GM20431 (cell line): ENCODE measurements at regions not wholly inside any gene's neighbourhood (a gene's known extent, or its start where the extent isn't known, plus 50 kb on each side); places are given as distances from the start of the nearest gene placed in this dataset.
"Not testable (repeated sequence)": the region's sequence is repeated elsewhere in the genome, so short reads cannot be mapped to it uniquely, and the experiment has no call there.

Experiments used
- in situ Hi-C: fragments of 300-500 bp; cut with MseI, MboI; formaldehyde crosslinking; loops from one replicate; pipeline ENCODE4 v1.15.0; 2020; ENCODE audit warnings: low sequenced_read_pairs; ENCODE audit not compliant: unreplicated experiment

DNA sequence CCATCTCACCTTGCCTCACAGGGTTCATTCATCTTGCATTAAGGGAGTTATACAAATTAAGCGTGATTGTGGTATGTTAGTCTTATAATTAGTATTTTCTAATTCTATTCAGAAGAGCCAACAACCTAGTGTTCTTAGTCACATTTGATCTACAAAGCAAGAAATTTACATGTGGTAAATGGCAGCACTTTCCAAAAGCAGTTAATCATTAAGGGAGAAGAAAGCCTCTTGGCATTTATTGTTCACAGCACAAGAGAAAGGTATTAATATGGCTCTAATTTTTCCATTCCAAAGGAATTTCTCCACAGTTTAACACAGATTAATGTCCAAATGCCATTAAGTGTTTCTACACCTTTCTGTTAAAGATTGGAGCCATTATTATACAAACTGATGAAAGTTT lies 1077.1 kb downstream of the ZPLD1 start:
- in situ Hi-C loops = no loop called here

DNA sequence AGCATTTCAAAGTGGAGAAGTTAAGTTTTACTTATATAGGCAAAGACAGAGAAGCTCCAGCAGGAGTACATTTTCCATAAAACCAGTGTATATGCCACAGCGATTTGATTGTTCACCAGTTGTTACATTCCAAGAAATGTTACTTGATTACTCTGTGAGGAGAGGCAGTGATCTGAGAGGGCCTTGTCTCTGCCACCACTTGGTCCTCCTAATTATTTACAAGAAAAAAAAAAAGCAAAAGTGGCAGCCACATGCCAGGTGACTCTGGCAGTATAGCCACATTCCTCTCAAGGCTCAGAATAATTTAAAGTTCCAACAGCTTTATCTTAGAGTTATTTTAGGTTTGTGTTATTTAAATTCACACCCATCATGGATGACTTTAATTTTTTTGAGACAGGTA lies 1077.8 kb downstream of the ZPLD1 start:
- in situ Hi-C loops = no loop called here

DNA sequence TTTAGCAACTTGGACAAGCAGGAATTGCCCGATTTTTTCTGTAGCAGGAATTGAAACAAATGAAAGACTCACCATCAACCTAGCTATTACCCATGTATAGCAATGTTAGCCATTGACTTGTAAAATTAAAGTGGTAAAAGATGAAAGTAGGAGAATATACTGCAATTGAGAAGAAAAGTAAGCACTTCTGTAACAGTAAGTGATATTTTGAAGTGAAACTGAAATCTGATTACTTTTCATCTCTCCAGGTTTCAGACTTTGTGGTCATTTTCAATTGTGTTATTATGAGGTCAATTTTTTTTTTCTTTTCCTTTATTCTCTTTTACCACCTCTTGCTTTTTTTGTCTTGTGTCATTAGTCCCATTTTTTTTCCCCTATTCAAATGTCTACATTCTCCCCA lies 1078.2 kb downstream of the ZPLD1 start:
- in situ Hi-C loops = no loop called here

DNA sequence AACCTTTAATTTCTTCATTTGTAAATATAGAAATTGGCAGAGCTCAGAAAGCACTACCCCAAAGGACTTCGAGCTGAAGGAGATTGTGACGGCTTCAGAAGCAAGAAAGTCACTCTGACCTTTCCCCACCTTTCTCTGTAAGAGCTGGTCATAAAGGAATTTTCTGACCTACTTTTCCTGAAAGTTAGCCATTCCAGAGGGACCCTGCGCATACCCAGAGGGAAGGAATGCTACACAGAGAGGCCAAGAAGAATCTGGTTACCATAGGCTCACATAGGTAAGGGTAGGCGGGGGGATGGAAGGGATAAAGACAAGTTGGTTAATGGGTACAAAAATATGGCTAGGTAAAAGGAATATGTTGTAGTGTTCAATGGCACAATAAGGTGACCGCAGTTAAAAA lies 1080.3 kb downstream of the ZPLD1 start:
- in situ Hi-C loops = no loop called here

DNA sequence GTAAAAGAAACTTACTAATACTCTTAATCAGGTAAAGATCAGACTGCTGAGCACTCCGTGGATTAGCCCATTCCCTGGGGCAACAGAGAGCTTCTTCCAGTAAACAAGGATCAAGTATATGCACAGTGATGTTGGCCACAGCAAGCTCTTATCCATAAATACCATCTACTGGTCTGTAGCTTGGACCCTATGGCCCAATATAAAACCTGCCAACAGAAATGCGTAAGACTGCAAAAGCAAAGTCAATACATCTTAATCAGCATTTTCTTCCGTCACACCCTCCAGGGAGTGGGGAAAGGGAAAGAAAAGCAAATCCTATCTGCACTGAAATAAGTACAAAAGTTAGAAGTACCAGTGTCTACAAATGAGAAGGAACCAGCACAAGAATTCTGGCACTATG lies 1082.1 kb downstream of the ZPLD1 start:
- in situ Hi-C loops = no loop called here

DNA sequence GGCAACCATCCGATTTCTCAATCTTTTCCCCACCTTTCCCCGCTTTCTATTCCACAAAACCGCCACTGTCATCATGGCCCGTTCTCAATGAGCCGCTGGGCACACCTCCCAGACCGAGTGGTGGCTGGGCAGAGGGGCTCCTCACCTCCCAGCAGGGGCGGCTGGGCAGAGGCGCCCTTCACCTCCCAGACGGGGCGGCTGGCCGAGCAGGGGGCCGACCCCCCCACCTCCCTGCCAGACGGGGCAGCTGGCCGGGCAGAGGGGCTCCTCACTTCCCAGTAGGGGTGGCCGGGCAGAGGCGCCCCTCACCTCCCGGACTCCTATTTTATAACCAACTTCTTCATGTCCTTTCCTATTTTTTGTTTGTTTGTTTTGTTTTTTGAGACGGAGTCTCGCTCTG lies 1096.5 kb downstream of the ZPLD1 start:
- in situ Hi-C loops = not testable (repeated sequence)

DNA sequence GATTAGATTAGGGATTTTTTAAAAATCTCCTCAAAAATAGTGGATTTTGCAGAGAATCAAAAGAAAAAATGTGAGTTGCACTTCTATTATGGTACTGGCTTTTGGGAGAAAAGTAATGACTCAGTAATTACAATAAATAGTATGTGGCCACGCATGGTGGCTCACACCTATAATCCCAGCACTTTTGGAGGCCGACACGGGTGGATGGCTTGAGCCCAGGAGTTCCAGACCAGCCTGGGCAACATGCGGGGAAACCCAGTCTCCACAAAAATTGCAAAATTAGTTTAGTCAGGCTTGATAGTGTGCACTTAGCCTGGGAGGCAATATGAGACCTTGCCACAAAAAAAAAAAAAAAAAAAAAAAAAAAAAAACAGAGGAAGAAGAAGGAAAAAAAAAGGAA lies 1098.2 kb downstream of the ZPLD1 start:
- in situ Hi-C loops = no loop called here

DNA sequence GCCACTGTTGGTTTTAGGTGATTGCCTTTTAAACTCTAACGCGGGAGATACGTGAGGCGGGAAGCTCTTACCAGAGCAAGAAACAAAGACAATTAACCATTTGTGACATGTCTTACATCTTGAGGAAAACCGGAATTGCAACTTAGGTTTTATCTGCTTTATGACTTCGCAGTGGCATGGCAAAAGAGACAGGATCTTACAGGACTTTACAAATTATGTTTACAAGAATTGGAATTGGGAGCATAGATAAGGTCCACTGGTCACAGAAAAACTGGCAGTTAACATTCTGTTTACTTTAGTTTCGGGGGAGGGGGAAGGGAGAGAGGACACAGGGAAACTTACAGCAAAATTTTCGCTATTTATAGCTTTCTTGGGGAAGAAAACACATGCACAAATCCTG lies 1119.6 kb downstream of the ZPLD1 start:
- in situ Hi-C loops = no loop called here

DNA sequence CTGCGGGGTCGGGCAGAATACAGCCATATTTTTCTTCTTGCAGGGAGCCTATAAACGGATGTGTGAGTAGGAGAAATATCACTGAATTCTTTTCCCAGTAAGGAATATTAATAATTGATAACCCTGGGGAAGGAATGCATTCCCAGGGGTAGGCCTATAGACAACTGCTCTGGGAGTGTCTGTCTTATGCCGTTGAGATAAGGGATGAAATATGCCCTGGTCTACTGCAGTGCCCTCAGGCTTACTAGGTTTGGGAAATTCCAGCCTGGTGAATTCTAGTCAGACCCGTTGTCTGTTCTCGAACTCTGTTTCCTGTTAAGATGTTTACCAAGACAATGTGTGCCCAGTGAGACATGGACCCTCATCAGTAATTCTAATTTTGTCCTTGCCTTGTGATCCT lies 1129.3 kb downstream of the ZPLD1 start:
- in situ Hi-C loops = not testable (repeated sequence)

DNA sequence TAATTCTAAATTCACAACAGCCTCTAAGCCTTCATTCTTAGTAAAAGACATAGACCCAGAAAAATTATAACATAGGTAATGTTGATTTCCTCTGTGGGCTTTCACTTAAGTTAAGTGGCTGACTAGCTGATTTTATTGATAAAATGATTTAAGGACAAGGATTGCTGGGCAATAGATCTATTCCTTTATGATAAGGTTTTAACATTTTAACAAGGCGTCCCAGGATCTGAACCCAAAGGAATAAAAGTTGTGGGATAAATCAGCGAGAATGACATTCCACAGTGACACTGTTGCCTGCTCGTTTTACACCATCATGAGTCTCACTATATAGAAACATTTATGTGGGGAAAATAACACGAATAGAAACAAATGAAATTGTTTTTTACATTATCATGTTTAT lies 1151.0 kb downstream of the ZPLD1 start:
- in situ Hi-C loops = no loop called here

DNA sequence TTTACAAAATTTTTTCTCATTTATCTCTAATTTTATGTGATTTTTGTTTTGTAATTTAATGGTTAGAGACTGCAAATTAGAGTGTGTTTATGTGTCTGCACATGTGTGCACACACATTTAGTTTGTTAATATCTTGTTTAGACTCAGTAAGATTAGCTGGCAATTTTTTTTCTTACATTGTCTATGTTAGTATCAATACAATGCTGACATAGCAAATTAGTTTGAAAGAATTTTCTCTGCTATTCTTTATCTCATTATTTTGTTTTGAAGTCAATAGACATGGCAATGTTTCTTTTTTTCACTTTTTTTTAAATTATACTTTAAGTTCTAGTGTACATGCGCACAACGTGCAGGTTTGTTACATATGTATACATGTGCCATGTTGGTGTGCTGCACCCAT lies 1155.0 kb downstream of the ZPLD1 start:
- in situ Hi-C loops = no loop called here

DNA sequence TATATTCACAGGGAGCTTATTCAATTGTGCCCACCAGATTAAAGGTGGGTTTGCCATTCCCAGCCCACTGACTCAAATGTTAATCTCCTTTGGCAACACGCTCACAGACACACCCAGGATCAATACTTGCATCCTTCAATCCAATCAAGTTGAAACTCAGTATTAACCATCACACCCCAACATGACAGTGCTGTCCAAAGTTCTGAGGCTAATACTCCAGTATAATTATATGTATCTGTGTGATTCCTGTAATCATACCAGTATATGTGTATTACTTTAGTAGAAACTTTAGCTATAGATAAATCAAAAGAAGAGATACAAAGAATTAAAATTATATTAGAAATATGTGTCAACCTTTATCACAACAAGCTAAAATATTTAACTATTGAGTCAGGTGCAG lies 1166.0 kb downstream of the ZPLD1 start:
- in situ Hi-C loops = no loop called here

DNA sequence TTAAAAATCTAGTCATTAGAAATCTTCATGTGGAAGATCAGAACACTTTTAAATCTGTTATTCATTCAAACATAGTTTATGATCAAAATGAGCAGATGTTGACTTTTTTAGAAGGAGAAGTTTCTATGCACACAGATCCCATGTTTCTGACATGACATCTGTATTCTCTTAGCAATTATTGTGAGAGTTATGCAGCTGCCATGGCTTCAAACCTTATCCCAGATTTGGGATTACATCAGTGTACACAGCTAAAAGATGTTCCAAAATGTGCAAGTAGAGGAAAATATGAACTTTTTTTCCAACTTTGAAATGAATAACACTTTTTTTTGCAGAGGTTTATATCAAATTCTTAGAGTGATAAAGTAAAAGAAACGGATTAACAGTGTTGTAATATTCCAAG lies 1166.9 kb downstream of the ZPLD1 start:
- in situ Hi-C loops = no loop called here

DNA sequence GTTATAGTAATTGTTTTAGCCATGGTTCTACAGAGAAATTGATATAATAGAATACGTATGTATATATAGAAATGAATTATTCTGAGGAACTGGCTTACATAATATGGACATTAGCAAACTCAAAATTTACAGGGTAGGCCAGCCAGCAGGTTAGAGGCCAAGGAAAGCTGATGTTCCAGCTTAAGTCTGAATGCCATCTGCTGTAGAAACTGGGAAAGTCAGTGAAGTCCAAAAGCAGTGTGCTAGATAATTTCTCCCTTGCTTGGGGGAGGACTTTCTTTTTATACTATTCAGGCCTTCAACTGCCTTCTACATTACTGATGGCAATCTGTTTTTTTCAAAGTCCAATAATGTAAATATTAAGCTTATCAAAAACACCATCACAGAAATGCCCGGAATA lies 1174.7 kb downstream of the ZPLD1 start:
- in situ Hi-C loops = no loop called here

DNA sequence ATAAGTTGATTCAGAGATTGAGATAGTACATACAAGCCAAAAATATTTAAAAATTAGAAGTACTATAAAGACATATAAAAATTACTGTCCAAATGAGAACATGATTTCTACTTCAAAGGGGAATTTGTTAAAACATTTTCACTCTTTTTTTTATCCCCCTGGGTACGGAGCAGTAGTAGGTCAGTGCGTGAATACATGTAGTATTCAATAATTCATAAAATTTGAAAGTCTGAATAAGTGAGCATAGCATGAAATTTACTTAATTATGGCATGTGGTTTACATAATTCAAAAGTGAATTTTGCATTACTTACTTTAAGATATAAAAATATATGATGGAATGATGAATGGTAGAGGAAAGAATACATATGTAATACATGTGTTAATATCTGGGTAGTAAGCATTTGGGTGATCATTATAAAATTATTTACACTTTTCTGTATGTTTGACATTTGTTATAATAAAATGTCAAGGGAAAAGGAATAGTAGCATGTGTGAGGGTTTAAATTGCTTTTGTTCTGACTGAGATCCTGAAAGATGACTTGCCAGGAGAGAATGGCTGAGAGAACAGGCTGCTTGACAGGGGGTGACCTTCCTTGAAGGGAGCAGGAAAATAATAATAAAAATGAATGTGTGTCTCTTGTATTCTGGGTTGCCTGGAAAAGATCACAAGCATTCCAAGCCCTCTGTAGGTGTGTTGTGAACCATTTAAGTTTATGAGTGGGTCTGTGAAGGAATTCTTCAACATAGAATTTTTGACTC lies 1178.8 kb downstream of the ZPLD1 start:
- in situ Hi-C loops = no loop called here

DNA sequence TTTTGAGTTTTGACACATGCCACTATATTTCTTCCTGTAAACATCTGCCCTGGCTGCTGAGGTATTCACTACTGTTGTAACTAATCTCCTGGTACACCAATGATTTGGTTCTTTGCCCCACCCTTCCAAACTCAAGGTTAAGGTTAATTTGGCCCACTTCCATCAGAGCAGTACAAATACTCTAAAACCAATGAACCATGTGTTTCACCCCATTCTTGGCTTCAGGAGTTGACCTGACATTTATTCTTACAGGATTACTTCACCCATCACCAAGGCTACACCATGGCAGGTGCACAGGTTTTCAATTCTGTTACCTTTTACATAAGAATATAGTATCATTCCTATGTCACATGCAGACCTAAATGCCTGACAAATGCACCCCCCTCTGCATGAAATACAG lies 1179.9 kb downstream of the ZPLD1 start:
- in situ Hi-C loops = no loop called here

DNA sequence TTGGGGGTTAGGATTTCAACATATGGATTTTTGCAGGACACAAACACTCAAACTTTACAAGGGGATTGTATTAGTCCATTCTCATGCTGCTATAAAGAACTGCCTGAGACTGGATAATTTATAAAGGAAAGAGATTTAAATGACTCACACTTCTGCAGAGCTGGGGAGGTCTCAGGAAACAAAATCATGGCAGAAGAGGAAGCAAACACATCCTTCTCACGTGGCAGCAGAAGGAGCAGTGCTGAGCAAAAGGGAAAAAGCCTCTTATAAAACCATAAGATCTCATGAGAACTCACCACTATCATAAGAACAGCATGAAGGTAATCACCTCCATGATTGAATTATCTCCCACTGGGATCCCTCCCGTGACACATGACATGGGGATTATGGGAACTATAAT lies 1183.1 kb downstream of the ZPLD1 start:
- in situ Hi-C loops = no loop called here

DNA sequence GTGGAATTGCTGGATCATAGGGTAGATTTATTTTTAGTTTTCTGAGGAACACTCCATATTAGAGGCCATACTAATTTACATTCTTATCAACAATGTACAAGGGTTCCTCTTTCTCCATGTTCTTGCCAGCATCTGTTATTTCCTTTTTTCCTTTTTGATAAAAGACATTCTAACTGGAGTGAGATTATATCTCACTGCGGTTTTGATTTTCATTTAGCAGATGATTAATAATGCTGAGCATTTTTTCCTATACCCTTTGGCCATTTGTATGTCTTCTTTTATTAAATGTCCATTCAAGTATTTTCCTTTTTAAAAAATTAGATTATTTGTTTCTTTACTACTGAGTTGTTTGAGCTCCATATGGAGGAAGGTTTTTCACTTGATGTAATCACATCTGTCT lies 1189.5 kb downstream of the ZPLD1 start:
- in situ Hi-C loops = no loop called here

DNA sequence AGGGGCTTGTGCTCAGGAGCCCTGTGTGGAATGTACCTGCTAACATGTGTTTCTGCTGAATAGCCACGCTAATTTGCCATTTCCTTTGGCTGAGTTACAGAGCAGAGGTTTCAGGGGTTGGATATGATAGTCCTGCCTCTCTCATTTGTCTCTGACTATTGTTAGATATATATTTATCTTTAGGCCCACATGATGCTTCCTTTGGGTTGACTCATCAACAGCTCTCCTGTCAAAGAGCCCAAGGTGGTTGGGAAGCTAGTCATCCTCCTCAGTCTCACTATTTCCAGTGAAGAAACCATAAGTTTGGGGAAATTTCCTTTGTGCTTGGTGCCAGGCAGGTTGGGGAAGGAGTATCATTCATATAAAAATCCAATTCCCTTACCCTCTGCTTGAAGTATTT lies 1194.6 kb downstream of the ZPLD1 start:
- in situ Hi-C loops = no loop called here

DNA sequence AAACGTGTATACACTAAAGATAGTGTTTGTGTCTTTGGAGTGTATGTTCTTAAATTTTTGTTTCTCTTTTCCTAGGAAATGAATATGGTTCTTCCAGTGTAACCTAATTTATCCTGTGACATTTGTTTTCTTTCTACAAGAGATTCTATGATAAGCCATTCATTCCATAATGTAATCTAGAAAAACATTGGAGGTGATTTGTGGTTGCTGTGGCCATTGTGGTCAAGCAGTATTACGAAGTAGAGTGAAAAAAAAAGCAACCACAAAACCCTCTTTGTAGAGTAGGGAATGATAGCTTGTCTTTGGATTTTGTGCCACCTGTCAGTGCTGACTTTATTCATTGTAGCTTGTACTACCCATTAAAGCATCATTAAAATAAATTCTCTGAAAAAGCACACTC lies 1209.6 kb downstream of the ZPLD1 start:
- in situ Hi-C loops = no loop called here

DNA sequence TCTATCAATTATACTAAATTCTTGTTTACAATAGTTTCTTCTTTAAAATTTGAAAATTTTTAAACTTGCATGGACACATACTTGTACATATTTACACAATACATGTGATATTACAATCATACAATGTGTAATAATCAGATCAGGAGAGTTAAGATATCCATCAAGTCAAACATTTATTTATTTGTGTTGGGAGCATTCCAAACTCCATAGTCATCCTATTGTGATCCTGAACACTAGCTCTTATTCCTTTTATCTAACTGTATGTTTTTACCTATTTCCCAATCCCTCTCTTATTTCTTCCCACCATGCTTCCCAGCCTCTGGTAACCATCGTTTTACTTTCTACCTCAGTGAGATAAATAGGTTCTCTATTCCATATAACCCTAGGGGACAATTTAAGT lies 1219.2 kb downstream of the ZPLD1 start:
- in situ Hi-C loops = no loop called here

DNA sequence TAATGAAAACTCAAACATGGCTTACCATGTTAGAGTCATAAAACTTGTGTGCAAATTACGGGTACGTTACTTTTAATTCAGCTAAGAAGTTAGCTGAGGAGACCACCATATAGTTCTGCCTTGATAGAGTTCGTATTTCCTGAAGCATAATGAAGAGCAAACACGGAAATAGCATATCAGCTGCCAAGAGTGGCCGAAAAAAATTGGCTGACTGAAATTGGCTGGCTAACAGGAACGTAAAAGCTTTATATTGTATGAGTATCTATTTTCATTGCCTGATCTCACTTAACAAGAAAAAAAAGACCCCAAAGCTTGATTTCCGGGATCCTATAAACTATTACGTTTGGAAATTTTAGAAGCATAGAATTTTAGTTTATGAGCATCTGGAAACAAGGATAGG lies 1222.9 kb downstream of the ZPLD1 start:
- in situ Hi-C loops = no loop called here

DNA sequence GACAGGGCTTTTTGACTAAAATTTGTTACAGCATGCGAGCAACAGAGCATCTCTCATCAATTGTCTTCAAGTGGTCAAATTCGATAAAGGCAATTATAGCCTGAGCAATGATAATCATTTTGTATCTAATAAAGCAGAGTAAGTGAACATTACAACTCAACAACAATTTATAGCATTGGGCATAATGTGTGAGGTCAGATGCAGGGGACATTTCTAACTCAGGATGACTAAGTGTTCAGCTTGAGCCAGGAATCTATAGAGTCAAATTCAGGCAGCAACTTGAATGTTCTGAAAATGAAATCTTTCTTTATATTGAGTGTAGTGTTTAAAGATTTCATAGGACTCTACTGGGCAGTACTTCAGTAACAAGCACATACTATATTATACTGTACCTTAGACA lies 1226.0 kb downstream of the ZPLD1 start:
- in situ Hi-C loops = no loop called here
